Uterus (tissue), 3 donors: ENCODE measurements at regions not wholly inside any gene's neighbourhood (a gene's known extent, or its start where the extent isn't known, plus 50 kb on each side); places are given as distances from the start of the nearest gene placed in this dataset.

Experiments used
- DNase-seq, 2 donors: peaks; one replicate each; pipeline ENCODE4 v3.0.0-alpha.2; 2019 to 2020
- H3K27ac ChIP-seq, 2 donors: fragments of 200-600 bp; sonication (generic); 1 replicate in 1 of 2; 2 replicates in 1 of 2; pipeline ENCODE4 v1.5.1; 2016 to 2018
- H3K27me3 ChIP-seq, 2 donors: fragments of 200-600 bp; sonication (generic); one replicate each; pipeline ENCODE4 v1.5.1; 2018 to 2019; ENCODE audit warnings: control low read depth in 1 of 2
- H3K36me3 ChIP-seq, 2 donors: fragments of 200-600 bp; sonication (generic); one replicate each; pipeline ENCODE4 v1.5.1; 2019; ENCODE audit warnings: control low read depth in 1 of 2
- H3K4me1 ChIP-seq, 2 donors: fragments of 200-600 bp; sonication (generic); one replicate each; pipeline ENCODE4 v1.5.1; 2018 to 2019; ENCODE audit warnings: control low read depth in 1 of 2
- H3K4me3 ChIP-seq, 2 donors: fragments of 200-600 bp; sonication (generic); 1 replicate in 1 of 2; 2 replicates in 1 of 2; pipeline ENCODE4 v1.5.1; 2018 to 2019; ENCODE audit warnings: mild to moderate bottlenecking in 1 of 2
- H3K9me3 ChIP-seq, 2 donors: fragments of 200-600 bp; sonication (generic); one replicate each; pipeline ENCODE4 v1.5.1; 2019; ENCODE audit warnings: control low read depth in 1 of 2
- POLR2A ChIP-seq, 2 donors: fragments of 450-650 bp; IDR thresholded peaks; one replicate each; pipeline ENCODE4 v1.6.1; 2016; ENCODE audit warnings: antibody characterized with exemption in 2 of 2, mild to moderate bottlenecking in 1 of 2, moderate library complexity in 1 of 2
- intact Hi-C: fragments of 100-400 bp; cut with DNase I; formaldehyde crosslinking; loops from one replicate; pipeline ENCODE4 v1.15.1; 2023; ENCODE audit warnings: low total_unique reads
- TF ChIP-seq, protein P1 (sequence below), 4 experiments: fragments of 200-600 bp in 2 of 4; fragments of 450-650 bp in 2 of 4; sonication (generic) in 2 of 4; IDR thresholded peaks; one replicate each; pipeline ENCODE4 v1.5.1; 2016 to 2019; ENCODE audit warnings: antibody characterized with exemption in 4 of 4, mild to moderate bottlenecking in 2 of 4, moderate library complexity in 1 of 4
- donor health status: DM: yes; HTN: yes; CAD: no.

GRCh38 chr7:86002858-86003257 lies 640.9 kb upstream of the GRM3 start:
- H3K27me3 ChIP-seq, result no peaks in the 10 kb centered on the region
- H3K36me3 ChIP-seq, result no peaks in the 10 kb centered on the region
- intact Hi-C loops, result no loop called here
- no peak overlapping the region for H3K27ac ChIP-seq
- no peaks in the 10 kb centered on the region for H3K4me1 ChIP-seq
- TF ChIP-seq, protein P1, sequence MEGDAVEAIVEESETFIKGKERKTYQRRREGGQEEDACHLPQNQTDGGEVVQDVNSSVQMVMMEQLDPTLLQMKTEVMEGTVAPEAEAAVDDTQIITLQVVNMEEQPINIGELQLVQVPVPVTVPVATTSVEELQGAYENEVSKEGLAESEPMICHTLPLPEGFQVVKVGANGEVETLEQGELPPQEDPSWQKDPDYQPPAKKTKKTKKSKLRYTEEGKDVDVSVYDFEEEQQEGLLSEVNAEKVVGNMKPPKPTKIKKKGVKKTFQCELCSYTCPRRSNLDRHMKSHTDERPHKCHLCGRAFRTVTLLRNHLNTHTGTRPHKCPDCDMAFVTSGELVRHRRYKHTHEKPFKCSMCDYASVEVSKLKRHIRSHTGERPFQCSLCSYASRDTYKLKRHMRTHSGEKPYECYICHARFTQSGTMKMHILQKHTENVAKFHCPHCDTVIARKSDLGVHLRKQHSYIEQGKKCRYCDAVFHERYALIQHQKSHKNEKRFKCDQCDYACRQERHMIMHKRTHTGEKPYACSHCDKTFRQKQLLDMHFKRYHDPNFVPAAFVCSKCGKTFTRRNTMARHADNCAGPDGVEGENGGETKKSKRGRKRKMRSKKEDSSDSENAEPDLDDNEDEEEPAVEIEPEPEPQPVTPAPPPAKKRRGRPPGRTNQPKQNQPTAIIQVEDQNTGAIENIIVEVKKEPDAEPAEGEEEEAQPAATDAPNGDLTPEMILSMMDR (IDR thresholded peaks at IDR 0.05), result no peak
- no peak for TF ChIP-seq POLR2A (IDR thresholded peaks at IDR 0.05)
- no peaks in the 10 kb centered on the region for H3K9me3 ChIP-seq
- H3K4me3 ChIP-seq, result no peak overlapping the region
- no peak for DNase-seq

GRCh38 chr7:85997515-85997914 lies 646.2 kb upstream of the GRM3 start:
- TF ChIP-seq, protein P1 (IDR thresholded peaks at IDR 0.05), result no peak
- no peak for TF ChIP-seq POLR2A (IDR thresholded peaks at IDR 0.05)
- no peaks in the 10 kb centered on the region for H3K36me3 ChIP-seq
- H3K4me1 ChIP-seq, result no peaks in the 10 kb centered on the region
- no peak overlapping the region for H3K27ac ChIP-seq
- intact Hi-C loops, result no loop called here
- DNase-seq, result no peak
- H3K9me3 ChIP-seq, result no peaks in the 10 kb centered on the region
- H3K27me3 ChIP-seq, result no peaks in the 10 kb centered on the region
- H3K4me3 ChIP-seq, result no peak overlapping the region

- intact Hi-C loops, result no loop called here
- Histone ChIP-seq H3K4me1 (no peaks in the 10 kb centered on the region), H3K27ac (no peak overlapping the region), H3K9me3 (no peaks in the 10 kb centered on the region), H3K4me3 (no peak overlapping the region), H3K27me3 (no peaks in the 10 kb centered on the region), H3K36me3 (no peaks in the 10 kb centered on the region)
- TF ChIP-seq, protein P1 (IDR thresholded peaks at IDR 0.05), result no peak
- no peak for TF ChIP-seq POLR2A (IDR thresholded peaks at IDR 0.05)
- no peak for DNase-seq
Measured at GRCh38 chr7:85995101-85995500, 648.6 kb upstream of the GRM3 start.

- Histone ChIP-seq H3K4me3 (no peak overlapping the region), H3K9me3 (no peaks in the 10 kb centered on the region), H3K27ac (no peak overlapping the region), H3K27me3 (no peaks in the 10 kb centered on the region), H3K4me1 (no peaks in the 10 kb centered on the region), H3K36me3 (no peaks in the 10 kb centered on the region)
- DNase-seq, result no peak
- intact Hi-C loops, result no loop called here
- TF ChIP-seq, protein P1 (IDR thresholded peaks at IDR 0.05), result no peak
- TF ChIP-seq POLR2A (IDR thresholded peaks at IDR 0.05), result no peak
Measured at GRCh38 chr7:85980740-85981139, 663.0 kb upstream of the GRM3 start.

- H3K27me3 ChIP-seq, result no peaks in the 10 kb centered on the region
Measured at GRCh38 chr7:85974176-85974575, 669.5 kb upstream of the GRM3 start.

More at GRCh38 chr7:85974176-85974575, 669.5 kb upstream of the GRM3 start:
- H3K4me3 ChIP-seq, result no peak overlapping the region
- no peaks in the 10 kb centered on the region for H3K4me1 ChIP-seq
- intact Hi-C loops, result no loop called here
- H3K9me3 ChIP-seq, result no peaks in the 10 kb centered on the region
- H3K36me3 ChIP-seq, result no peaks in the 10 kb centered on the region
- DNase-seq, result no peak
- no peak overlapping the region for H3K27ac ChIP-seq
- TF ChIP-seq, protein P1 (IDR thresholded peaks at IDR 0.05), result no peak
- TF ChIP-seq POLR2A (IDR thresholded peaks at IDR 0.05), result no peak
